Body of pancreas (tissue), 4 donors: ENCODE measurements at regions not wholly inside any gene's neighbourhood (a gene's known extent, or its start where the extent isn't known, plus 50 kb on each side); places are given as distances from the start of the nearest gene placed in this dataset.

Experiments used
- POLR2A ChIP-seq, 3 donors: fragments of 450-650 bp; IDR thresholded peaks; one replicate each; pipeline ENCODE4 v1.6.1; 2016; ENCODE audit warnings: antibody characterized with exemption in 3 of 3, mild to moderate bottlenecking in 2 of 3
- TF ChIP-seq, protein P1 (sequence below), 7 experiments: fragments of 450-650 bp in 4 of 7; fragments of 200-600 bp in 3 of 7; sonication (generic) in 3 of 7; IDR thresholded peaks; one replicate each; pipeline ENCODE4 v1.5.1; 2016 to 2019; ENCODE audit warnings: antibody characterized with exemption in 7 of 7

DNA sequence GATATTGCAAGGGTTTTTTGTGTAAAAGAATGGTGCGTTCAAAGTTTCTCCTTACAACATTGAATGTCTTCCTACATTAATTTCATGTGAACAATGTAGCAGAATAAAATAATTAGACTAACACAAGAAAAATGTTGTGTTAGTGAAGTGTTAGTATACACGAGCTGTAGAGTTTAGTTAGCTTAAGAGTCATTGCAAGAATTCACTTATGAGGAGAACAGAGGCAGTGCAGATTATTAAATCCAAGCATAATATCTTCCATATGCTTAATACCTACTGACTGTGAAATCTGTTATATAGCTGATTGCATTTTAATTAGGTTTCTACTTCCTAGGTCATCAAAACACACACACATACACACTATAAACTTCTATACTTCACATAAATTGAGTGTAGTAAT, 959.0 kb downstream of the FAT4 start:
- no peak for TF ChIP-seq POLR2A (IDR thresholded peaks at IDR 0.05)
- TF ChIP-seq, protein P1, sequence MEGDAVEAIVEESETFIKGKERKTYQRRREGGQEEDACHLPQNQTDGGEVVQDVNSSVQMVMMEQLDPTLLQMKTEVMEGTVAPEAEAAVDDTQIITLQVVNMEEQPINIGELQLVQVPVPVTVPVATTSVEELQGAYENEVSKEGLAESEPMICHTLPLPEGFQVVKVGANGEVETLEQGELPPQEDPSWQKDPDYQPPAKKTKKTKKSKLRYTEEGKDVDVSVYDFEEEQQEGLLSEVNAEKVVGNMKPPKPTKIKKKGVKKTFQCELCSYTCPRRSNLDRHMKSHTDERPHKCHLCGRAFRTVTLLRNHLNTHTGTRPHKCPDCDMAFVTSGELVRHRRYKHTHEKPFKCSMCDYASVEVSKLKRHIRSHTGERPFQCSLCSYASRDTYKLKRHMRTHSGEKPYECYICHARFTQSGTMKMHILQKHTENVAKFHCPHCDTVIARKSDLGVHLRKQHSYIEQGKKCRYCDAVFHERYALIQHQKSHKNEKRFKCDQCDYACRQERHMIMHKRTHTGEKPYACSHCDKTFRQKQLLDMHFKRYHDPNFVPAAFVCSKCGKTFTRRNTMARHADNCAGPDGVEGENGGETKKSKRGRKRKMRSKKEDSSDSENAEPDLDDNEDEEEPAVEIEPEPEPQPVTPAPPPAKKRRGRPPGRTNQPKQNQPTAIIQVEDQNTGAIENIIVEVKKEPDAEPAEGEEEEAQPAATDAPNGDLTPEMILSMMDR (IDR thresholded peaks at IDR 0.05), result no peak
